GM18870 (cell line): ENCODE measurements at regions not wholly inside any gene's neighbourhood (a gene's known extent, or its start where the extent isn't known, plus 50 kb on each side); places are given as distances from the start of the nearest gene placed in this dataset.
"Not testable (repeated sequence)": the region's sequence is repeated elsewhere in the genome, so short reads cannot be mapped to it uniquely, and the experiment has no call there.

Experiments used
- ATAC-seq: cut with Tn5 transposase; IDR thresholded peaks from one replicate; pipeline ENCODE4 v1.9.1; 2021; ENCODE audit warnings: moderate library complexity; ENCODE audit not compliant: unreplicated experiment

GRCh38 chr3:163499736-163500219 is 1578.5 kb downstream of the SI start:
- ATAC-seq = not testable (repeated sequence)

- ATAC-seq = not testable (repeated sequence)
Measured at GRCh38 chr3:163498842-163499735, 1579.2 kb downstream of the SI start.

GRCh38 chr3:163491714-163492113 is 1586.6 kb downstream of the SI start:
- no peak for ATAC-seq

GRCh38 chr3:163490119-163490518 is 1588.2 kb downstream of the SI start:
- ATAC-seq = peak; percentile 78

- no peak for ATAC-seq
Measured at GRCh38 chr3:163482695-163483094, 1595.6 kb downstream of the SI start.

- ATAC-seq = no peak
Measured at GRCh38 chr3:163481738-163482137, 1596.6 kb downstream of the SI start.

GRCh38 chr3:163476179-163476578 is 1602.1 kb downstream of the SI start:
- no peak for ATAC-seq

GRCh38 chr3:163474766-163475165 is 1603.5 kb downstream of the SI start:
- ATAC-seq = no peak

- ATAC-seq = no peak
Measured at GRCh38 chr3:163468531-163469335, 1609.6 kb downstream of the SI start.

- no peak for ATAC-seq
Measured at GRCh38 chr3:163462446-163462845, 1615.8 kb downstream of the SI start.

- ATAC-seq = no peak
Measured at GRCh38 chr3:163450698-163451097, 1627.6 kb downstream of the SI start.

GRCh38 chr3:163438760-163439159 is 1639.5 kb downstream of the SI start:
- no peak for ATAC-seq

- no peak for ATAC-seq
Measured at GRCh38 chr3:163422671-163423070, 1655.6 kb downstream of the SI start.

GRCh38 chr3:163391407-163392181 is 1686.7 kb downstream of the SI start:
- no peak for ATAC-seq

- no peak for ATAC-seq
Measured at GRCh38 chr3:163384383-163384782, 1693.9 kb downstream of the SI start.

GRCh38 chr3:163382183-163382582 is 1696.1 kb downstream of the SI start:
- ATAC-seq = no peak

GRCh38 chr3:163368168-163368567 is 1710.1 kb downstream of the SI start:
- ATAC-seq = no peak

GRCh38 chr3:163364717-163365116 is 1713.6 kb downstream of the SI start:
- no peak for ATAC-seq

- no peak for ATAC-seq
Measured at GRCh38 chr3:163362151-163362550, 1716.1 kb downstream of the SI start.

GRCh38 chr3:163361357-163361878 is 1716.9 kb downstream of the SI start:
- ATAC-seq = not testable (repeated sequence)

GRCh38 chr3:163347944-163348343 is 1730.4 kb downstream of the SI start:
- no peak for ATAC-seq
